GM23248 (cell line): ENCODE measurements at regions not wholly inside any gene's neighbourhood (a gene's known extent, or its start where the extent isn't known, plus 50 kb on each side); places are given as distances from the start of the nearest gene placed in this dataset.

Experiments used
- EZH2 ChIP-seq: fragments of 200-600 bp; sonication (generic); IDR thresholded peaks from 2 replicates; pipeline ENCODE4 v1.6.1; 2018; ENCODE audit warnings: antibody characterized with exemption, mild to moderate bottlenecking; ENCODE audit not compliant: insufficient read depth, poor library complexity, severe bottlenecking
- EZH2phosphoT487 ChIP-seq: fragments of 200-600 bp; sonication (generic); IDR thresholded peaks from 2 replicates; pipeline ENCODE4 v1.6.1; 2018; ENCODE audit warnings: antibody characterized with exemption, moderate library complexity, mild to moderate bottlenecking, low read depth; ENCODE audit not compliant: insufficient read depth

DNA sequence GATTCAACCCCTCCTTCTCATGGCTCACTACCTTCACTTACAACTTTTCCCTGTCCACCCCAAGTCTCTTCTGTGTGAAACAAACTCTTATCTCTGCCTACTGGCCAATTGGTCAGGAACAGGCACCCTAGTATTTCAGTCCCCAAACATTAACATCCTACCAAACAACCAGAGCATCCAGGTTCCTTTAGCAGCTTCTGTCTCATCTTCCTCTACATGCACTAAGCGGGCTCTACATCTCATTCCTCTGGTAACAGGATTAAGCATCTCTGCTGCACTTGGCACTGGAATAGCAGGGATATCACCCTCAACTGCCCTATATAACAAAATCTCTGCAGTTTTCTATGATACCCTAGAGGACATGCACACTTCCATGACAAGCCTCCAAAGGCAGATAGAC is 116.2 kb downstream of the JRKL start:
- TF ChIP-seq EZH2 (no peak), EZH2phosphoT487 (no peak)
